Epithelial cell of proximal tubule (primary cell): ENCODE measurements at regions not wholly inside any gene's neighbourhood (a gene's known extent, or its start where the extent isn't known, plus 50 kb on each side); places are given as distances from the start of the nearest gene placed in this dataset.

Source experiments
- DNase-seq: peaks from one replicate; pipeline ENCODE4 v3.0.0-alpha.2; 2011; ENCODE audit warnings: low read depth
- H3K4me3 ChIP-seq: 2 replicates; pipeline ENCODE4 v1.5.1; 2011; ENCODE audit warnings: low read depth, mild to moderate bottlenecking, low read length
- TF ChIP-seq, protein P1 (sequence below): conservative IDR thresholded peaks from 2 replicates; pipeline ENCODE4 v1.5.1; 2012; ENCODE audit warnings: low read depth, mild to moderate bottlenecking, low read length

GRCh38 chr9:81080900-81081299 is 608.4 kb downstream of the TLE1 start:
- TF ChIP-seq, protein P1, sequence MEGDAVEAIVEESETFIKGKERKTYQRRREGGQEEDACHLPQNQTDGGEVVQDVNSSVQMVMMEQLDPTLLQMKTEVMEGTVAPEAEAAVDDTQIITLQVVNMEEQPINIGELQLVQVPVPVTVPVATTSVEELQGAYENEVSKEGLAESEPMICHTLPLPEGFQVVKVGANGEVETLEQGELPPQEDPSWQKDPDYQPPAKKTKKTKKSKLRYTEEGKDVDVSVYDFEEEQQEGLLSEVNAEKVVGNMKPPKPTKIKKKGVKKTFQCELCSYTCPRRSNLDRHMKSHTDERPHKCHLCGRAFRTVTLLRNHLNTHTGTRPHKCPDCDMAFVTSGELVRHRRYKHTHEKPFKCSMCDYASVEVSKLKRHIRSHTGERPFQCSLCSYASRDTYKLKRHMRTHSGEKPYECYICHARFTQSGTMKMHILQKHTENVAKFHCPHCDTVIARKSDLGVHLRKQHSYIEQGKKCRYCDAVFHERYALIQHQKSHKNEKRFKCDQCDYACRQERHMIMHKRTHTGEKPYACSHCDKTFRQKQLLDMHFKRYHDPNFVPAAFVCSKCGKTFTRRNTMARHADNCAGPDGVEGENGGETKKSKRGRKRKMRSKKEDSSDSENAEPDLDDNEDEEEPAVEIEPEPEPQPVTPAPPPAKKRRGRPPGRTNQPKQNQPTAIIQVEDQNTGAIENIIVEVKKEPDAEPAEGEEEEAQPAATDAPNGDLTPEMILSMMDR = no peak
- DNase-seq = no peak
- H3K4me3 ChIP-seq = no peak overlapping the region

DNA sequence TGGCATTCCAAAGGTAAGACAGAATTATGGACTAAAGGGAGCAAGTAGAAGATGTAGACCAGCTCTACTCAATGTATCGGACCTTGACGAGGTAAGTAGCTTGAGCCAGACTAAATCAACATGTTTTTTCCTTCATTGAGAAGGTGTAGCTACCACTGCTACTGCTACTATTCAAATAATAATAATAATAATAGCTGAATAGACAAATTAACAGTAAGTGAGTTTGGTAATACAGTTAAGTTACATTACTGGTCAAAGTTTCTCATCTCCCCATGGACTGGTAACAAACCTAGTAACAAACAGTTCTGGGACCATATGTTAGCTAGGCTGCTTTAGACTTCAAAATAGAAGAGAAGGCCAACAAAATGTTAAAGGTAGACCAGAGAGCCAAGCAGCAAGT is 609.2 kb downstream of the TLE1 start:
- TF ChIP-seq, protein P1 = no peak
- H3K4me3 ChIP-seq = no peak overlapping the region
- DNase-seq = no peak

- TF ChIP-seq, protein P1 = no peak
- no peak overlapping the region for H3K4me3 ChIP-seq
- no peak for DNase-seq
Observed at GRCh38 chr9:81079055-81079454, 610.3 kb downstream of the TLE1 start.

- TF ChIP-seq, protein P1 = no peak
- no peak overlapping the region for H3K4me3 ChIP-seq
- no peak for DNase-seq
Observed at GRCh38 chr9:81078555-81078954, 610.8 kb downstream of the TLE1 start.

DNA sequence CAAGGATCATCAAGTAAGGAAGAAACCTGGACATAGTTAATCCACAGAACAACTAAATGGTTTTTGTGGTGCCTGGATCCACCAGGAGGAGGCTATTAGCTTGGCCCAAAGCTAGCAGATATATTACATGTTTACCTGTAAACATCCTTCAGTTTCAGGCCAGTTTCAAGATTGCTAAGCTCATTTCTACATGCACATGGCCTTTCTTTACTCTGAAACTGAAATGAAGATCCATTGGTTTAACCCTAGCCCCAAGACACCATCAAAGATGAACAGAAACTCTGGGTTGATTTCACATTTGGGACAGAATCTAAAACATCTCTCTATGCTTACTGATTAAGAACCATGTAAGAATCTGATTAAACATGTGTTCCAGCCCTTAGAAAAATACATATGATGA is 611.8 kb downstream of the TLE1 start:
- no peak overlapping the region for H3K4me3 ChIP-seq
- TF ChIP-seq, protein P1 = no peak
- DNase-seq = no peak

- H3K4me3 ChIP-seq = no peak overlapping the region
- TF ChIP-seq, protein P1 = no peak
- peak; percentile 39 for DNase-seq
Observed at GRCh38 chr9:81076131-81076530, 613.2 kb downstream of the TLE1 start.

GRCh38 chr9:81074221-81074620 is 615.1 kb downstream of the TLE1 start:
- no peak overlapping the region for H3K4me3 ChIP-seq
- TF ChIP-seq, protein P1 = no peak
- peak; percentile 63 for DNase-seq
